Loucy (cell line): ENCODE measurements at regions not wholly inside any gene's neighbourhood (a gene's known extent, or its start where the extent isn't known, plus 50 kb on each side); places are given as distances from the start of the nearest gene placed in this dataset.

Experiments
- H2AFZ ChIP-seq: fragments of 200-600 bp; sonication (generic); 2 replicates; pipeline ENCODE4 v1.6.0; 2016; ENCODE audit warnings: antibody characterized with exemption, mild to moderate bottlenecking, low read length, moderate library complexity
- H3F3A ChIP-seq: fragments of 200-600 bp; 2 replicates; pipeline ENCODE4 v1.6.0; 2016; ENCODE audit warnings: antibody characterized with exemption, low read depth, mild to moderate bottlenecking
- H3K27me3 ChIP-seq: fragments of 200-600 bp; sonication (generic); 2 replicates; pipeline ENCODE4 v1.6.1; 2014; ENCODE audit warnings: low read length, mild to moderate bottlenecking; ENCODE audit not compliant: insufficient read depth, poor library complexity, severe bottlenecking
- H3K36me3 ChIP-seq: fragments of 200-600 bp; sonication (generic); 2 replicates; pipeline ENCODE4 v1.6.1; 2016; ENCODE audit warnings: low read length; ENCODE audit not compliant: insufficient read depth
- H3K4me1 ChIP-seq: fragments of 200-600 bp; sonication (generic); 2 replicates; pipeline ENCODE4 v1.5.1; 2014; ENCODE audit warnings: low read length, mild to moderate bottlenecking; ENCODE audit not compliant: insufficient read depth, poor library complexity, severe bottlenecking
- H3K4me2 ChIP-seq: fragments of 200-600 bp; sonication (generic); 2 replicates; pipeline ENCODE4 v1.6.0; 2014; ENCODE audit warnings: antibody characterized with exemption, low read length, low read depth, mild to moderate bottlenecking; ENCODE audit not compliant: poor library complexity, severe bottlenecking
- H3K4me3 ChIP-seq: fragments of 200-600 bp; sonication (generic); 2 replicates; pipeline ENCODE4 v1.5.1; 2014; ENCODE audit warnings: low read length, mild to moderate bottlenecking, mixed read lengths; ENCODE audit not compliant: poor library complexity, severe bottlenecking
- H3K79me2 ChIP-seq: fragments of 200-600 bp; sonication (generic); 2 replicates; pipeline ENCODE4 v1.6.1; 2014; ENCODE audit warnings: low read length; ENCODE audit not compliant: insufficient read depth
- H3K9ac ChIP-seq: fragments of 200-600 bp; sonication (generic); 2 replicates; pipeline ENCODE4 v1.6.0; 2014; ENCODE audit warnings: mild to moderate bottlenecking, low read depth, low read length, moderate library complexity; ENCODE audit not compliant: poor library complexity, severe bottlenecking
- H3K9me2 ChIP-seq: fragments of 200-600 bp; sonication (generic); replicated peaks from 2 replicates; pipeline ENCODE4 v1.6.1; 2016; ENCODE audit warnings: low read depth, low read length, mixed read lengths
- H3K9me3 ChIP-seq: fragments of 200-600 bp; sonication (generic); 2 replicates; pipeline ENCODE4 v1.6.1; 2014; ENCODE audit warnings: mild to moderate bottlenecking, antibody characterized with exemption, low read length, low read depth; ENCODE audit not compliant: insufficient read depth
- H4K20me1 ChIP-seq: fragments of 200-600 bp; sonication (generic); 2 replicates; pipeline ENCODE4 v1.6.0; 2014; ENCODE audit warnings: antibody characterized with exemption, low read length, mild to moderate bottlenecking; ENCODE audit not compliant: insufficient read depth, poor library complexity, severe bottlenecking
- CTCF ChIP-seq: fragments of 200-600 bp; sonication (generic); conservative IDR thresholded peaks from 2 replicates; pipeline ENCODE4 v1.5.1; 2014; ENCODE audit warnings: mild to moderate bottlenecking, antibody characterized with exemption, low read length
- EZH2phosphoT487 ChIP-seq: fragments of 200-600 bp; IDR thresholded peaks from 2 replicates; pipeline ENCODE4 v1.6.1; 2018; ENCODE audit warnings: antibody characterized with exemption, mild to moderate bottlenecking, moderate library complexity, borderline replicate concordance

- TF ChIP-seq CTCF = no peak
- TF ChIP-seq EZH2phosphoT487 = no peak
- Histone ChIP-seq H3K9me2 (no peaks in the 10 kb centered on the region), H3K4me1 (no peaks in the 10 kb centered on the region), H3K9ac (no peak overlapping the region), H3K4me3 (no peak overlapping the region), H3K27me3 (no peaks in the 10 kb centered on the region), H3K36me3 (no peaks in the 10 kb centered on the region), H2AFZ (no peak overlapping the region), H3K79me2 (no peaks in the 10 kb centered on the region), H3F3A (no peaks in the 10 kb centered on the region), H3K4me2 (no peak overlapping the region), H3K9me3 (no peaks in the 10 kb centered on the region), H4K20me1 (no peaks in the 10 kb centered on the region)
Observed at GRCh38 chr16:85988306-85988705, 89.3 kb downstream of the IRF8 start.

GRCh38 chr16:85988723-85989313 is 89.9 kb downstream of the IRF8 start:
- Histone ChIP-seq H3K4me3 (no peak overlapping the region), H3K4me1 (no peaks in the 10 kb centered on the region), H3K9me2 (no peaks in the 10 kb centered on the region), H3K9ac (no peak overlapping the region), H4K20me1 (no peaks in the 10 kb centered on the region), H3K27me3 (no peaks in the 10 kb centered on the region), H2AFZ (no peak overlapping the region), H3K9me3 (no peaks in the 10 kb centered on the region), H3F3A (no peaks in the 10 kb centered on the region), H3K36me3 (no peaks in the 10 kb centered on the region), H3K79me2 (no peaks in the 10 kb centered on the region), H3K4me2 (no peak overlapping the region)
- TF ChIP-seq EZH2phosphoT487 (no peak), CTCF (no peak)

GRCh38 chr16:85989376-85989775 is 90.4 kb downstream of the IRF8 start:
- Histone ChIP-seq H3K79me2 (no peaks in the 10 kb centered on the region), H3K36me3 (no peaks in the 10 kb centered on the region), H4K20me1 (no peaks in the 10 kb centered on the region), H3K9me2 (no peaks in the 10 kb centered on the region), H3K4me1 (no peaks in the 10 kb centered on the region), H3K9me3 (no peaks in the 10 kb centered on the region), H3K27me3 (no peaks in the 10 kb centered on the region), H3K4me2 (no peak overlapping the region), H3F3A (no peaks in the 10 kb centered on the region), H3K9ac (no peak overlapping the region), H3K4me3 (no peak overlapping the region), H2AFZ (no peak overlapping the region)
- TF ChIP-seq EZH2phosphoT487 (no peak), CTCF (no peak)
